ENCODE measurements at regions not wholly inside any gene's neighbourhood (a gene's known extent, or its start where the extent isn't known, plus 50 kb on each side); places are given as distances from the start of the nearest gene placed in this dataset.
"Not testable (repeated sequence)": the region's sequence is repeated elsewhere in the genome, so short reads cannot be mapped to it uniquely, and the experiment has no call there.

DNA sequence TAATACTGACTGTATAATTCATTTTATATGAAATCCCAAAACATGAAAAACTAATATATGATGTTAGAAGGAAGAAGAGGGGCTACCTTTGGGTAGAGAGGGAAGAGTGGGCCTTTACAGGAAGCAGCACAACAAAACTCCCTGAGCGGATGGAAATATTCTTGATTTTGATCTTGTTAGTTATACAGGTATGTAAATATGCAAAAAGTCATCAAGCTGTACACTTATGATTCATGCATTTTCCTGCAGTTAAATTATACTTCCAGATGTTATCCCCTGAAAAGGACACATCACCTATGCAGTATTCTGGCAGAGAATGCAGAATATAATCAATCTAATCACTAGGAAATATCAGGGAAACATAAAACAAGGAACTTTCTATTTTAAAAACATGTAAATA is 249.4 kb upstream of the MGAT5 start:
- DNase-seq (ENCODE audit: low read depth), result no peak
- H3K4me3 ChIP-seq (replicated peaks; ENCODE audit: low read depth, low read length), result no peak overlapping the region
- TF ChIP-seq, protein P1, sequence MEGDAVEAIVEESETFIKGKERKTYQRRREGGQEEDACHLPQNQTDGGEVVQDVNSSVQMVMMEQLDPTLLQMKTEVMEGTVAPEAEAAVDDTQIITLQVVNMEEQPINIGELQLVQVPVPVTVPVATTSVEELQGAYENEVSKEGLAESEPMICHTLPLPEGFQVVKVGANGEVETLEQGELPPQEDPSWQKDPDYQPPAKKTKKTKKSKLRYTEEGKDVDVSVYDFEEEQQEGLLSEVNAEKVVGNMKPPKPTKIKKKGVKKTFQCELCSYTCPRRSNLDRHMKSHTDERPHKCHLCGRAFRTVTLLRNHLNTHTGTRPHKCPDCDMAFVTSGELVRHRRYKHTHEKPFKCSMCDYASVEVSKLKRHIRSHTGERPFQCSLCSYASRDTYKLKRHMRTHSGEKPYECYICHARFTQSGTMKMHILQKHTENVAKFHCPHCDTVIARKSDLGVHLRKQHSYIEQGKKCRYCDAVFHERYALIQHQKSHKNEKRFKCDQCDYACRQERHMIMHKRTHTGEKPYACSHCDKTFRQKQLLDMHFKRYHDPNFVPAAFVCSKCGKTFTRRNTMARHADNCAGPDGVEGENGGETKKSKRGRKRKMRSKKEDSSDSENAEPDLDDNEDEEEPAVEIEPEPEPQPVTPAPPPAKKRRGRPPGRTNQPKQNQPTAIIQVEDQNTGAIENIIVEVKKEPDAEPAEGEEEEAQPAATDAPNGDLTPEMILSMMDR (IDR thresholded peaks at IDR 0.05; ENCODE audit: low read length, missing control alignments), result no peak

DNA sequence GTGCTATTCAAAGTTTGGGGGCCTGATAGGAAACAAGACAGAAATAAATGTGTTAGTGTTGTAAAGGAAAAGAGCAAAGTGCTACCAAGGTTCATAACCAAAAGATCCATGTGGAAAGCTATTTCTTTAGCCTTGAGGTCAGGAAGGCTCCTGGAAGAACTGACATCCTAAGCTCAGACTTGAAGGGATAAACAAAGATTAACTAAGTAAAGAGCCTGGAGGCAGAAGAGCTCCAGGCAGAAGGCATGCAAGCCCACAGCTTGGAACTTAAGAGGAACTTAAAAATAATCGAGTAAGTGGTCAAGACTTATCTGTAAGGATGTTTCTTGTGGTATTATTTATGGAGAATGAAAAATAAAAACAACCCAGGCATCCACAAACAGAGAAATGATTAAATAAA is 245.0 kb upstream of the MGAT5 start:
- TF ChIP-seq, protein P1 (IDR thresholded peaks at IDR 0.05; ENCODE audit: low read length, missing control alignments), result no peak
- H3K4me3 ChIP-seq (replicated peaks; ENCODE audit: low read depth, low read length), result no peak overlapping the region
- no peak for DNase-seq (ENCODE audit: low read depth)

DNA sequence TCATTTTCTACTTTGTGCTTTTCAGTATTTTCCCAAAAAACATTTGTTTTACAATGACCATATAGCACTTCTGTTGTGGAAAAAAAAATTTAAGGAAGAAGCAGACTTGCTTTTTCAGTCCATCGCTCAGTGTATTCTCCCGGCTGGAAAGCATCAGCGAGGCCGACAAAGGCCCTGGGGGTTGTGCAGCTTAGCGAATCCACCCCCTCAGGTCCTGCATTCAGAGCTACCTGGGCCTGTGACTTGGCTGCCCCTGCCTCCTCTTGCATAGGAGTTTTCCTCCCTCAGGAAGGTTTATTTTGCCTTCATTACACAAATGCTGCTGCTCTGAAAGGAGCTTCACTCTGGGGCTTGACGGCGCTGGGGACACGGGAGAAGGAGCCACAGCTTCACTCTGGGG is 244.4 kb upstream of the MGAT5 start:
- DNase-seq (ENCODE audit: low read depth), result no peak
- H3K4me3 ChIP-seq (replicated peaks; ENCODE audit: low read depth, low read length), result no peak overlapping the region
- TF ChIP-seq, protein P1 (IDR thresholded peaks at IDR 0.05; ENCODE audit: low read length, missing control alignments), result no peak

DNA sequence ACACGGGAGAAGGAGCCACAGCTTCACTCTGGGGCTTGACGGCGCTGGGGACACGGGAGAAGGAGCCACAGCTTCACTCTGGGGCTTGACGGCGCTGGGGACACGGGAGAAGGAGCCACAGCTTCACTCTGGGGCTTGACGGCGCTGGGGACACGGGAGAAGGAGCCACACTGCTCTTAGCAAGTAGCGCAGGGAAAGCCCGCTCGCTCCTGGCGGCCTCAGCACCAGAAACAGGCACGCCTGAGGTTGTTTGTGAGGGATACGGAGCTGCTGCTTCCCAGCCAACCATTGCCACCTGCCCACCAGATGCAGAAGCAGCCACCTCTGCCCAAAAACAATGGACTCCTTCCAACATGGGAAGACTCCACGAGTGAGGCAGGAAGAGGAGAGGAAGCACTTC is 244.0 kb upstream of the MGAT5 start:
- H3K4me3 ChIP-seq (replicated peaks; ENCODE audit: low read depth, low read length); DNase-seq (ENCODE audit: low read depth): not testable (repeated sequence)

DNA sequence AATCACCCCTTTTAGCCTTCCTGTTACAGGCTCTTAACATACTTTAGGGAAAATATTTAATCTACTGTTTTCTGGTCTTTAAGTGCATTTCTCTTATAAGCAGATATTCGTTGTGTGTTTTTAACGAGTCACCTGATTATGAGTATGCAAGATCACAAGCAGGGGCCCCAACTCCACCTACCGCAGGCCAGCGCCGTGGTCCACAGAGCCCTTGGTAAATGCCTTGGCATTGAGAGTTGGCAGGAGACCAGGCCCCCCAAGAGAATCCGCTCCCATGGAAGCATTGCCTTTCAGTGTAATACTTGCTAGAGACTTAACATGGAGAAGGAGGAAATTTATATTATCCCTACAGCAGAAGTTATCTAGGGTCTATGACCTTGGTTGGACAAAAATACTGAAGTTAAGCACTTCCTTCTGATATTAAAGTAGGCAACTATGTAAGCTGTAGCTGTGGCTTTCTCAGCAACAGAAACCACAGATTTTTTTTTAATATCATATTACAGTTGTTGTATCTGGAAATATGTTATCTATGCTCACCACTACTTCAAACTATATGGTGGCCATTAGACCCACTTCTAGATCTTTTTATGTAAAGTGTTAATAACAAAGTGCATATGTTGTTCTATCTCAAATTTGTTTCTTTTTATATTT is 241.8 kb upstream of the MGAT5 start:
- H3K4me3 ChIP-seq (replicated peaks; ENCODE audit: low read depth, low read length), result no peak overlapping the region
- no peak for DNase-seq (ENCODE audit: low read depth)
- TF ChIP-seq, protein P1 (IDR thresholded peaks at IDR 0.05; ENCODE audit: low read length, missing control alignments), result no peak

DNA sequence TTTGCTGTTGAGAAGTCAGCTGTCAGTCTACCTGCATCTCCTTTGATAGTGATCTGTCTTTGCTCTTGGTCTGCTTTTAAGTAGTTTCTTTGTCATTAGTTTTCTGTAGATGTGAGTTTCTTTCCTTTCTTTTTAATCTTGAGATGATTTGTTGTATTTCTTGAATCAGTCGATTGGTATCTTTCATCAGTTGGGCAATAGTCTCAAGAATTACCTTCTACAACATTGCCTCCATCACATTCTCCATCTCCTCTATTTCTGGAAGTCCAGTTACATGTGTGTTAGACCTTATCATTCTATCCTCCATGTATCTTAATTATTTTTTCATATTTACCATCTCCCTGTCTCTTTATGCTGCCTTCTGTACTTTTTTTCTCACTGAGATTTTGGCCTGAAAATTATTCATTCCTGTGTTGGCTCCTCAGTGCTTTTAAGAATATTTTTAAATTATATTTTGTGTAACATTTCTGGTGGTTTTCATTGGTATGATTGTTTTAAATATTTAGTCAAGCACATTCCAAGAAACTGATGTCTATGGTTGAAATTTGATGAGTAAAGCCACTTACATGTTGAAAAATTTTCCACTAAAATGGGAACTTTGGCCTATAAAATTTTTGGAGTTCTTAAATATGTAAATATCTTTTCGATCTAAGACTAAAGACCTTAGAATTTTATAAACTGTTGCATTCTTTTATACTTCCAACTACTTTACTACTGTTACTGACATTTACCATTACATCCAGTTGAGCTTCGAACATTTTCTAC is 239.5 kb upstream of the MGAT5 start:
- H3K4me3 ChIP-seq (replicated peaks; ENCODE audit: low read depth, low read length), result no peak overlapping the region
- TF ChIP-seq, protein P1 (IDR thresholded peaks at IDR 0.05; ENCODE audit: low read length, missing control alignments), result no peak
- no peak for DNase-seq (ENCODE audit: low read depth)

DNA sequence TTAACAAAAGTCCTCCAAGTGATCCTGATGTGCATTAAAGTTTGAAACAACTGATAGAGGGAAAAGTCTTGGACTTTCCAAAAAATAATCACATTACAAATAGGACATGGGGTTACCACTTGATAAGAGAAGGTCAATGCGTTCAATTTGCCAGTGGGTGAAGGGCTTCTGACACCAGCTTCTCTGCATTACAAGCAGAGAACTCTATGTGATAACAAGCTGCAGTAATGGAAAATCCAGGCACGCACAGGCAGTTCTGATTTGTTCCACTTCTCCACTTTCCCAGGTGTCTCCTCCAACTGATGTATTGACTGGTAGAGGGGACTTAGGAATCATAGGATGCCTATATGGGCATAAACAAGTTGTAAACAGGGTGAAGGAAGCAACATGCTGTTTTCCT is 234.0 kb upstream of the MGAT5 start:
- no peak overlapping the region for H3K4me3 ChIP-seq (replicated peaks; ENCODE audit: low read depth, low read length)
- TF ChIP-seq, protein P1 (IDR thresholded peaks at IDR 0.05; ENCODE audit: low read length, missing control alignments), result no peak
- DNase-seq (ENCODE audit: low read depth), result no peak
